H1 (cell line): ENCODE measurements at regions not wholly inside any gene's neighbourhood (a gene's known extent, or its start where the extent isn't known, plus 50 kb on each side); places are given as distances from the start of the nearest gene placed in this dataset.

Experiments
- CHD2 ChIP-seq: IDR thresholded peaks from 2 replicates; pipeline ENCODE4 v1.6.1; 2012; ENCODE audit warnings: low read length, improper control_type of control experiment
- RNF2 ChIP-seq: fragments of 200-900, 300-1000 bp; sonication (generic); IDR thresholded peaks from 2 replicates; pipeline ENCODE4 v1.7.1; 2016; ENCODE audit warnings: borderline replicate concordance, low read depth, mild to moderate bottlenecking, antibody characterized with exemption, low read length; ENCODE audit not compliant: poor library complexity, severe bottlenecking; ENCODE audit errors: missing control alignments
- SP2 ChIP-seq: IDR thresholded peaks from 2 replicates; pipeline ENCODE4 v1.6.1; 2012; ENCODE audit warnings: mild to moderate bottlenecking, low read length, inconsistent platforms

GRCh38 chrX:140589657-140590056, 84.8 kb upstream of the SOX3 start (continued):
- no peak for TF ChIP-seq SP2
- no peak for TF ChIP-seq RNF2
- TF ChIP-seq CHD2 = no peak
